H1 (cell line): ENCODE measurements at regions not wholly inside any gene's neighbourhood (a gene's known extent, or its start where the extent isn't known, plus 50 kb on each side); places are given as distances from the start of the nearest gene placed in this dataset.

Source experiments
- CTCF ChIA-PET: fragments of 300-600 bp; sonication (Branson Sonifier 250); formaldehyde crosslinking; loops from one replicate; lab custom pipeline; 2021; ENCODE audit not compliant: partially characterized antibody; lab: Charles Lee
- POLR2A ChIA-PET: fragments of 300-600 bp; sonication (Branson Sonifier 250); formaldehyde crosslinking; loops from one replicate; lab custom pipeline; 2021; ENCODE audit warnings: inconsistent platforms; ENCODE audit not compliant: partially characterized antibody; lab: Charles Lee
- DNase-seq, 2 experiments: peaks; one replicate each; pipeline versions ENCODE4 v3.0.0 to v3.0.0-alpha.2; 2010 to 2022; ENCODE audit warnings: low spot score in 2 of 2, low read depth in 1 of 2, mixed read lengths in 1 of 2
- FAIRE-seq: peaks from 2 replicates; lab custom pipeline; 2011; peaks lifted over from hg19 to GRCh38; lab: Jason Lieb, UNC
- H2AFZ ChIP-seq: 2 replicates; pipeline ENCODE4 v1.8.1; 2012; ENCODE audit warnings: low read length, inconsistent platforms
- H2AK5ac ChIP-seq: 2 replicates; pipeline ENCODE4 v1.6.1; 2013; ENCODE audit warnings: low read depth, low read length
- H2BK120ac ChIP-seq: replicated peaks from 2 replicates; pipeline ENCODE3; 2013; ENCODE audit warnings: low read depth, low read length, inconsistent platforms
- H2BK12ac ChIP-seq: 2 replicates; pipeline ENCODE4 v1.6.1; 2013; ENCODE audit warnings: low read depth, low read length
- H2BK15ac ChIP-seq: 2 replicates; pipeline ENCODE4 v1.6.1; 2013; ENCODE audit warnings: low read length
- H2BK20ac ChIP-seq: 2 replicates; pipeline ENCODE4 v1.6.1; 2013; ENCODE audit warnings: low read length
- H2BK5ac ChIP-seq: 2 replicates; pipeline ENCODE4 v1.6.1; 2013; ENCODE audit warnings: low read depth, low read length
- H3K14ac ChIP-seq: 2 replicates; pipeline ENCODE4 v1.6.1; 2013; ENCODE audit warnings: inconsistent platforms; ENCODE audit not compliant: insufficient read length
- H3K18ac ChIP-seq: 2 replicates; pipeline ENCODE4 v1.6.1; 2013; ENCODE audit warnings: low read length; ENCODE audit errors: extremely low read depth
- H3K23ac ChIP-seq: 2 replicates; pipeline ENCODE4 v1.6.1; 2013; ENCODE audit warnings: inconsistent platforms; ENCODE audit not compliant: insufficient read length
- H3K23me2 ChIP-seq: 2 replicates; pipeline ENCODE4 v1.6.1; 2013; ENCODE audit warnings: low read depth, low read length
- H3K27ac ChIP-seq: 2 replicates; pipeline ENCODE4 v1.6.1; 2011; ENCODE audit warnings: low read depth, low read length, inconsistent platforms
- H3K27me3 ChIP-seq, 4 experiments: replicated peaks in 1 of 4; 1 replicate in 1 of 4; 2 replicates in 3 of 4; pipeline versions ENCODE4 v1.6.1 to v1.8.1; 2011 to 2013; ENCODE audit warnings: low read length in 3 of 4, mild to moderate bottlenecking in 3 of 4, inconsistent platforms in 2 of 4, mixed read lengths in 2 of 4, moderate library complexity in 1 of 4; ENCODE audit not compliant: control insufficient read depth in 3 of 4, insufficient read depth in 3 of 4; ENCODE audit errors: extremely low read depth in 1 of 4
- H3K36me3 ChIP-seq, 4 experiments: 2 replicates each; pipeline versions ENCODE4 v1.6.1 to v1.8.1; 2011 to 2013; ENCODE audit warnings: mild to moderate bottlenecking in 4 of 4, low read length in 3 of 4, moderate library complexity in 2 of 4, control low read depth in 1 of 4, inconsistent platforms in 1 of 4; ENCODE audit not compliant: insufficient read depth in 4 of 4, control insufficient read depth in 2 of 4
- H3K4ac ChIP-seq: replicated peaks from 2 replicates; pipeline ENCODE3; 2013; ENCODE audit warnings: low read length, low read depth, mixed read lengths, inconsistent platforms; ENCODE audit not compliant: insufficient read length
- H3K4me1 ChIP-seq, 4 experiments: replicated peaks in 1 of 4; 1 replicate in 1 of 4; 2 replicates in 3 of 4; pipeline versions ENCODE4 v1.6.1 to v1.8.1; 2011 to 2013; ENCODE audit warnings: low read length in 3 of 4, inconsistent platforms in 2 of 4, mixed read lengths in 1 of 4; ENCODE audit not compliant: insufficient read depth in 4 of 4, control insufficient read depth in 3 of 4
- H3K4me2 ChIP-seq, 2 experiments: 2 replicates each; pipeline versions ENCODE4 v1.6.1 to v1.8.1; 2011 to 2013; ENCODE audit warnings: low read depth in 2 of 2, low read length in 2 of 2, control low read depth in 1 of 2, inconsistent platforms in 1 of 2, mild to moderate bottlenecking in 1 of 2; ENCODE audit not compliant: insufficient read depth in 1 of 2
- H3K4me3 ChIP-seq, 4 experiments: fragments of 200-600, 300-600 bp in 1 of 4; sonication (generic), shearing (Covaris generic), sonication (Bioruptor Twin) in 1 of 4; 2 replicates each; pipeline versions ENCODE4 v1.5.1 to v1.8.1; 2011 to 2016; ENCODE audit warnings: low read length in 4 of 4, low read depth in 3 of 4, control low read depth in 2 of 4, inconsistent platforms in 2 of 4, mild to moderate bottlenecking in 2 of 4, mixed read lengths in 1 of 4, moderate library complexity in 1 of 4; ENCODE audit not compliant: insufficient read depth in 2 of 4; ENCODE audit errors: extremely low read depth in 1 of 4
- H3K56ac ChIP-seq: replicated peaks from 2 replicates; pipeline ENCODE3; 2013; ENCODE audit warnings: low read depth, mild to moderate bottlenecking, mixed read lengths, low read length, inconsistent platforms; ENCODE audit not compliant: insufficient read length
- H3K79me1 ChIP-seq: 2 replicates; pipeline ENCODE4 v1.6.1; 2013; ENCODE audit warnings: low read depth, low read length, control low read depth
- H3K79me2 ChIP-seq, 2 experiments: 2 replicates each; pipeline versions ENCODE4 v1.6.1 to v1.8.1; 2012 to 2013; ENCODE audit warnings: low read length in 2 of 2, mild to moderate bottlenecking in 2 of 2, inconsistent platforms in 1 of 2; ENCODE audit not compliant: insufficient read depth in 2 of 2, control insufficient read depth in 1 of 2
- H3K9ac ChIP-seq, 4 experiments: replicated peaks in 1 of 4; 1 replicate in 1 of 4; 2 replicates in 3 of 4; pipeline versions ENCODE4 v1.6.1 to v1.8.1; 2011 to 2013; ENCODE audit warnings: low read depth in 3 of 4, low read length in 3 of 4, control low read depth in 2 of 4, mild to moderate bottlenecking in 2 of 4, moderate library complexity in 2 of 4, inconsistent platforms in 1 of 4; ENCODE audit errors: extremely low read depth in 1 of 4
- H3K9me3 ChIP-seq, 2 experiments: 2 replicates each; pipeline versions ENCODE4 v1.6.1 to v1.8.1; 2012 to 2013; ENCODE audit warnings: mild to moderate bottlenecking in 2 of 2, moderate library complexity in 2 of 2, control low read depth in 1 of 2, inconsistent platforms in 1 of 2, low read depth in 1 of 2, low read length in 1 of 2, mixed read lengths in 1 of 2; ENCODE audit not compliant: insufficient read depth in 2 of 2
- H4K20me1 ChIP-seq, 2 experiments: replicated peaks in 1 of 2; 2 replicates each; pipeline versions ENCODE3 to v1.8.1; 2011 to 2013; ENCODE audit warnings: inconsistent platforms in 2 of 2, low read length in 2 of 2, mild to moderate bottlenecking in 1 of 2; ENCODE audit not compliant: insufficient read depth in 2 of 2, control insufficient read depth in 1 of 2
- H4K5ac ChIP-seq: 2 replicates; pipeline ENCODE4 v1.6.1; 2013; ENCODE audit warnings: low read length, low read depth, mixed read lengths, inconsistent platforms; ENCODE audit not compliant: insufficient read length
- H4K8ac ChIP-seq: 2 replicates; pipeline ENCODE4 v1.8.0; 2013; ENCODE audit warnings: mild to moderate bottlenecking, moderate library complexity, low read length, inconsistent platforms; ENCODE audit not compliant: insufficient read depth; ENCODE audit errors: extremely low read depth
- H4K91ac ChIP-seq: replicated peaks from 2 replicates; pipeline ENCODE3; 2013; ENCODE audit warnings: low read length, mixed read lengths, inconsistent platforms; ENCODE audit not compliant: insufficient read length
- CREB1 ChIP-seq: IDR thresholded peaks from 2 replicates; pipeline ENCODE4 v1.6.1; 2012; ENCODE audit warnings: inconsistent platforms
- EP300 ChIP-seq, 2 experiments: IDR thresholded peaks; 1 replicate in 1 of 2; 2 replicates in 1 of 2; pipeline ENCODE4 v1.6.1; 2011 to 2012; ENCODE audit warnings: low read depth in 2 of 2, low read length in 2 of 2, mild to moderate bottlenecking in 2 of 2, borderline replicate concordance in 1 of 2, inconsistent platforms in 1 of 2, moderate library complexity in 1 of 2
- EZH2 ChIP-seq: fragments of 200-600 bp; sonication (generic); IDR thresholded peaks from 2 replicates; pipeline ENCODE4 v1.7.1; 2012; ENCODE audit warnings: low read depth, mild to moderate bottlenecking, moderate library complexity, low read length, inconsistent platforms; ENCODE audit not compliant: severe bottlenecking
- KDM1A ChIP-seq: fragments of 200-600, 300-600 bp; sonication (generic); IDR thresholded peaks from 2 replicates; pipeline ENCODE4 v1.7.1; 2016; ENCODE audit warnings: mild to moderate bottlenecking, low read length, borderline replicate concordance
- MAFK ChIP-seq: IDR thresholded peaks from 2 replicates; pipeline ENCODE4 v1.6.1; 2012; ENCODE audit warnings: low read depth, mild to moderate bottlenecking, improper control_type of control experiment, low read length
- NRF1 ChIP-seq: IDR thresholded peaks from 2 replicates; pipeline ENCODE4 v1.6.1; 2011; ENCODE audit warnings: mild to moderate bottlenecking, low read depth, low read length, improper control_type of control experiment
- RNF2 ChIP-seq: fragments of 200-900, 300-1000 bp; sonication (generic); IDR thresholded peaks from 2 replicates; pipeline ENCODE4 v1.7.1; 2016; ENCODE audit warnings: borderline replicate concordance, low read depth, mild to moderate bottlenecking, antibody characterized with exemption, low read length; ENCODE audit not compliant: poor library complexity, severe bottlenecking; ENCODE audit errors: missing control alignments
- SIN3A ChIP-seq, 2 experiments: IDR thresholded peaks in 1 of 2; conservative IDR thresholded peaks in 1 of 2; 2 replicates each; pipeline ENCODE4 v1.6.1; 2011 to 2012; ENCODE audit warnings: low read length in 2 of 2, improper control_type of control experiment in 1 of 2, low read depth in 1 of 2, mild to moderate bottlenecking in 1 of 2
- SP1 ChIP-seq: IDR thresholded peaks from 2 replicates; pipeline ENCODE4 v1.6.1; 2011; ENCODE audit warnings: low read depth, low read length
- TBP ChIP-seq: IDR thresholded peaks from 2 replicates; pipeline ENCODE4 v1.6.1; 2011; ENCODE audit warnings: low read depth, low read length, improper control_type of control experiment
- WGBS, 2 experiments: shearing (Covaris generic) in 1 of 2; methylation state at CpG; one replicate each; pipeline versions ENCODE4 v1.1.6 to v1.1.7; 2013 to 2015; ENCODE audit warnings: low lambda C conversion rate in 2 of 2, mixed read lengths in 2 of 2, inconsistent platforms in 1 of 2, low coverage in 1 of 2, missing lambda C conversion rate in 1 of 2; ENCODE audit not compliant: insufficient replicate concordance in 2 of 2, insufficient coverage in 1 of 2, insufficient read length in 1 of 2; ENCODE audit errors: extremely low coverage in 1 of 2, missing lambda C conversion rate in 1 of 2; 5-methylcytosine and 5-hydroxymethylcytosine counted together

DNA sequence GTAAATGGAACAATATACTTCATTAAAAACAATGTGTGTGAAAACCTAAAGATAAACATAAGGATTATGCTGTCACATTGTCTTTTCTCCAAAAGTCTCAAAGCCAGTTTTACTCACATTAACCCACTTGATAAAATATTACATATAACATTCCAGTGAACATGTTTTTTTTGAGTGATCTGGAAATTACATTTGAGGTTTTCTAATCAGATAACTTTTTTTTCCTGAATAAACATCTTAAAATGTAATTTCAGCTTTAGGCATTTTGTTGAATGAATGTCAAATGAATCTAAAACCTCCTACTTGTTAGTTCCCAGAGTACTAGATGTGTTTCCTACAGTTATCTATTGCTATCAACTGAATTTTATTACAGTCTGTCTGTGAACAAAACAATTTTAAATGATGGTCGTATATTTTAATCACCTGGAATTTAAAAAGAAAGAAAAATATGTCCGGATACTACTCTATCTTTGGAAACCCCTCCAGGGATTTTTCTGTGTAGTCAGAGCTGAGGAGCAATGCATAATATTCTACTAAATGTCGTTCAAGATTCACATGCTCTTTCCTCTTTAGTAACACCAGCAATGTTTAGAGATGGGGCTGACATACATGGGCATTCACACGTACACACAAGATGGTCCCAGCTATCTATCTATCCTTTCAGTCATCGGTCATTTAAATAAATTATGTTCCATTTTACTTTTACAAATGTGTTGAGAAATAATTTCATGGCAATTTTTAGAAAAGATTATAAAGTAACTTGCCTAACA, 283.9 kb downstream of the KLF12 start:
- no peak overlapping the region for H2BK20ac ChIP-seq
- H4K91ac ChIP-seq, result no peak overlapping the region
- H3K9me3 ChIP-seq, result no peaks in the 10 kb centered on the region
- no peaks in the 10 kb centered on the region for H3K23me2 ChIP-seq
- H2BK120ac ChIP-seq, result no peak overlapping the region
- no peaks in the 10 kb centered on the region for H3K36me3 ChIP-seq
- H2BK15ac ChIP-seq, result no peak overlapping the region
- WGBS, 2 experiments, result 69% methylated on average over 5 of the region's 5 CpGs; no CpG with 5 or more reads in 1 of the 2 experiments
- no peak overlapping the region for H2BK12ac ChIP-seq
- POLR2A ChIA-PET, result no interaction called here
- no peaks in the 10 kb centered on the region for H4K20me1 ChIP-seq
- H3K4me2 ChIP-seq, result no peak overlapping the region
- no peak overlapping the region for H3K4me3 ChIP-seq
- peaks cover 0 to 5% (median 2%) of the 10 kb centered on the region in 4 experiments; a peak in 2 of 7 replicates for H3K4me1 ChIP-seq
- H3K79me1 ChIP-seq, result no peaks in the 10 kb centered on the region
- no peak overlapping the region for H3K9ac ChIP-seq
- no peak overlapping the region for H3K56ac ChIP-seq
- FAIRE-seq (no peak), DNase-seq (no peak)
- no peak overlapping the region for H2BK5ac ChIP-seq
- H3K27ac ChIP-seq, result no peak overlapping the region
- H3K23ac ChIP-seq, result no peak overlapping the region
- no peaks in the 10 kb centered on the region for H3K79me2 ChIP-seq
- no peak overlapping the region for H4K8ac ChIP-seq
- H3K27me3 ChIP-seq, result no peaks in the 10 kb centered on the region
- H2AFZ ChIP-seq, result no peak overlapping the region
- CTCF ChIA-PET, result interaction anchor here (0.6 to 2.2 kb wide), 5 partner anchors 9 to 724 kb away, joined by 3 to 7 read pairs (median 4); no protein-coding TSS in a partner anchor
- no peak overlapping the region for H3K14ac ChIP-seq
- H4K5ac ChIP-seq, result no peak overlapping the region
- no peak overlapping the region for H3K18ac ChIP-seq
- H3K4ac ChIP-seq, result no peak overlapping the region
- H2AK5ac ChIP-seq, result no peak overlapping the region
- TF ChIP-seq TBP, result no peak
- TF ChIP-seq SP1, result no peak
- no peak for TF ChIP-seq EZH2
- TF ChIP-seq KDM1A, result no peak
- no peak for TF ChIP-seq RNF2
- no peak for TF ChIP-seq NRF1
- no peak for TF ChIP-seq MAFK
- no peak for TF ChIP-seq SIN3A (conservative IDR thresholded peaks at IDR 0.05 in 1 of 2, IDR thresholded peaks at IDR 0.05 in 1 of 2; ENCODE audit: low read depth in 1 of 2, low read length in 2 of 2)
- TF ChIP-seq EP300 (IDR thresholded peaks at IDR 0.05; ENCODE audit: borderline replicate concordance in 1 of 2, low read depth in 2 of 2, low read length in 2 of 2), result no peak
- no peak for TF ChIP-seq CREB1
- TF ChIP-seq, all 59 proteins: peak for 0
